Fibroblast of villous mesenchyme (primary cell): ENCODE measurements at regions not wholly inside any gene's neighbourhood (a gene's known extent, or its start where the extent isn't known, plus 50 kb on each side); places are given as distances from the start of the nearest gene placed in this dataset.

Experiments used
- DNase-seq: peaks from one replicate; pipeline ENCODE4 v3.0.0-alpha.2; 2010; ENCODE audit warnings: low read depth
- H3K4me3 ChIP-seq: 2 replicates; pipeline ENCODE4 v1.5.1; 2011; ENCODE audit warnings: low read depth, mild to moderate bottlenecking, low read length
- CTCF ChIP-seq: IDR thresholded peaks from 2 replicates; pipeline ENCODE4 v1.5.1; 2012; ENCODE audit warnings: low read depth, mild to moderate bottlenecking, low read length; ENCODE audit not compliant: insufficient read depth

- DNase-seq, result no peak
- H3K4me3 ChIP-seq, result no peak overlapping the region
- no peak for TF ChIP-seq CTCF
Observed at GRCh38 chr2:175755169-175755568, 246.9 kb downstream of the LNPK start.

GRCh38 chr2:175750195-175750594 lies 251.9 kb downstream of the LNPK start:
- DNase-seq, result no peak
- no peak overlapping the region for H3K4me3 ChIP-seq
- TF ChIP-seq CTCF, result no peak

- TF ChIP-seq CTCF, result no peak
- no peak overlapping the region for H3K4me3 ChIP-seq
Observed at GRCh38 chr2:175745911-175746310, 256.2 kb downstream of the LNPK start.

GRCh38 chr2:175744000-175744399 lies 258.1 kb downstream of the LNPK start:
- TF ChIP-seq CTCF, result no peak
- DNase-seq, result peak; percentile 2
- no peak overlapping the region for H3K4me3 ChIP-seq

More at GRCh38 chr2:175745911-175746310, 256.2 kb downstream of the LNPK start:
- DNase-seq, result no peak

GRCh38 chr2:175743011-175743410 lies 259.1 kb downstream of the LNPK start:
- DNase-seq, result no peak
- TF ChIP-seq CTCF, result no peak
- H3K4me3 ChIP-seq, result no peak overlapping the region

- no peak for DNase-seq
- H3K4me3 ChIP-seq, result no peak overlapping the region
- no peak for TF ChIP-seq CTCF
Observed at GRCh38 chr2:175742367-175742766, 259.7 kb downstream of the LNPK start.

GRCh38 chr2:175741164-175741563 lies 260.9 kb downstream of the LNPK start:
- H3K4me3 ChIP-seq, result no peak overlapping the region
- TF ChIP-seq CTCF, result no peak
- DNase-seq, result no peak
